NCI-H2227 (cell line): ENCODE measurements at regions not wholly inside any gene's neighbourhood (a gene's known extent, or its start where the extent isn't known, plus 50 kb on each side); places are given as distances from the start of the nearest gene placed in this dataset.

ENCODE experiments used
- DNase-seq: peaks from one replicate; lab custom pipeline; 2025; ENCODE audit not compliant: unreplicated experiment; lab: John Stamatoyannopoulos, UW

GRCh38 chr2:123040506-123040905, 984.6 kb upstream of the CNTNAP5 start:
- DNase-seq: no peak

GRCh38 chr2:123043458-123043857, 981.6 kb upstream of the CNTNAP5 start:
- DNase-seq: no peak

- DNase-seq: no peak
These were observed 979.4 kb upstream of the CNTNAP5 start for GRCh38 chr2:123045713-123046112.

- DNase-seq: no peak
These were observed 977.9 kb upstream of the CNTNAP5 start for GRCh38 chr2:123047186-123047585.

GRCh38 chr2:123051136-123051535, 974.0 kb upstream of the CNTNAP5 start:
- DNase-seq: no peak

GRCh38 chr2:123061534-123061933, 963.6 kb upstream of the CNTNAP5 start:
- DNase-seq: no peak

- DNase-seq: no peak
These were observed 951.7 kb upstream of the CNTNAP5 start for GRCh38 chr2:123073371-123073770.

- no peak for DNase-seq
These were observed 951.1 kb upstream of the CNTNAP5 start for GRCh38 chr2:123073956-123074355.

GRCh38 chr2:123077101-123077500, 948.0 kb upstream of the CNTNAP5 start:
- DNase-seq: no peak

GRCh38 chr2:123080331-123080730, 944.8 kb upstream of the CNTNAP5 start:
- DNase-seq: no peak

- no peak for DNase-seq
These were observed 939.6 kb upstream of the CNTNAP5 start for GRCh38 chr2:123085484-123085883.

GRCh38 chr2:123086613-123087385, 938.3 kb upstream of the CNTNAP5 start:
- DNase-seq: no peak

GRCh38 chr2:123091471-123091870, 933.6 kb upstream of the CNTNAP5 start:
- DNase-seq: no peak

GRCh38 chr2:123093199-123093598, 931.9 kb upstream of the CNTNAP5 start:
- no peak for DNase-seq

- no peak for DNase-seq
These were observed 929.8 kb upstream of the CNTNAP5 start for GRCh38 chr2:123095219-123095835.

GRCh38 chr2:123098619-123099018, 926.5 kb upstream of the CNTNAP5 start:
- no peak for DNase-seq

- no peak for DNase-seq
These were observed 923.7 kb upstream of the CNTNAP5 start for GRCh38 chr2:123101434-123101833.

- no peak for DNase-seq
These were observed 921.2 kb upstream of the CNTNAP5 start for GRCh38 chr2:123103902-123104301.

- no peak for DNase-seq
These were observed 908.5 kb upstream of the CNTNAP5 start for GRCh38 chr2:123116595-123116994.

GRCh38 chr2:123127236-123127635, 897.9 kb upstream of the CNTNAP5 start:
- no peak for DNase-seq

- DNase-seq: no peak
These were observed 896.1 kb upstream of the CNTNAP5 start for GRCh38 chr2:123128951-123129350.

- no peak for DNase-seq
These were observed 888.7 kb upstream of the CNTNAP5 start for GRCh38 chr2:123136419-123136818.

GRCh38 chr2:123144082-123144481, 881.0 kb upstream of the CNTNAP5 start:
- DNase-seq: no peak
